Anterior cingulate cortex (tissue), 58 donors: ENCODE measurements at regions not wholly inside any gene's neighbourhood (a gene's known extent, or its start where the extent isn't known, plus 50 kb on each side); places are given as distances from the start of the nearest gene placed in this dataset.
A peak's percentile ranks its signal among the peaks of the same experiment; 100 is the strongest.
"Not testable (repeated sequence)": the region's sequence is repeated elsewhere in the genome, so short reads cannot be mapped to it uniquely, and the experiment has no call there.

Experiments
- DNase-seq, 58 donors: peaks; one replicate each; lab custom pipeline; 2025; lab: John Stamatoyannopoulos, UW

DNA sequence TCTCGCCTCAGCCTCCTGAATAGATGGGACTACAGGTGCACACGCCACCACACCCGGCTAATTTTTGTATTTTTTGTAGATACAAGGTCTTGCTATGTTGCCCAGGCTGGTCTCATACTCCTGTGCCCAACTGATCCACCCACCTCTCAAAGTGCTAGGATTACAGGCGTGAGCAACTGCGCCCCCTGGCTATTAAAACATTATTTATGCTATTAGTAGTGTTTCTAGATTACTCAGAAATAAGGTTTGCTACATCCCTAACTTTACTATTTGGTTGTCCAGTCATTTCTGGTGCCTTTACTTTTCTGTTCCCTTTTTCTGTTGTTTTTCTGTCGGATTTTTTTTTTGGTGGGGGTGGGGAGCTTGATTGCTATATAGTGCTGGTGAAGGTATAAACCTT is 393.6 kb upstream of the TPM1 start:
- DNase-seq: no peak

GRCh38 chr15:62649793-62650420 is 392.6 kb upstream of the TPM1 start:
- peak in 31 of 58 donors; percentile 3 to 65 (median 20) for DNase-seq

DNA sequence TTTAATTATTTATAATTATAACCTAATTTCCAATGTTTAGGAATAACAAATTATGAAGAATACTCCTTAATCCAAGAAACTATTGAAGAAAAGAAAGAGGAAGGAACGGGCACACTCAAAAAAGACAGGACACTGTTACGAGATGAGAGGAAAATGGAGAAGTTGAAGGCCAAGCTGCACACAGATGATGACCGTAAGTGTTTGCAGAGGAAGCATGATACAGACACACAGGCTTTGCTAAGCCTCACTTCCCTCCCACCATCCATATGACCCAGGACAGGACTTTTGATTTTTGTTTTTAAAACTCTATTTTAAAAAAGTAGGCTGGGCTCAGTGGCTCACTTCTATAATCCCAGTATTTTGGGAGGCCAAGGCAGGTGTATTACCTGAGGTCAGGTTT is 389.4 kb upstream of the TPM1 start:
- peak in 1 of 58 donors; percentile 4 for DNase-seq

DNA sequence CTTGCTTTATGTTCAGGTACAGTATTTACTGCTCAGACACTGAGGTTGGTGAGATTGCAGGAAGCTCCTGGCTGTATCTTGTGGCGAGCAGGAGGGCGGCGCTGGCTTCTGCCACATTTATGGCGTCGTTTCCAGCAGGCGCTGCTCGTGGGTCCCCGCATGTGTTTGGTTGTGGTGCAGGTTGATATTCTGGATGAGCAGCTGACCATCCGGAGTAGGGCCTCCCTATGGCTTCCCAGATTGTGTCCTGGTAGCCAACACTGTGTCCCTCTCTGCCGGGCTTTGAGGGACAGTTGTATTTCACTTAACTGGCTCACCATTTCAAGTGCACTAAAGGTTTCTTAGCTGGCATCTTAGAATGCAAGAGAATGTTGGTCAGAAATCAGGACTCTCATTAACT is 386.5 kb upstream of the TPM1 start:
- no peak for DNase-seq

DNA sequence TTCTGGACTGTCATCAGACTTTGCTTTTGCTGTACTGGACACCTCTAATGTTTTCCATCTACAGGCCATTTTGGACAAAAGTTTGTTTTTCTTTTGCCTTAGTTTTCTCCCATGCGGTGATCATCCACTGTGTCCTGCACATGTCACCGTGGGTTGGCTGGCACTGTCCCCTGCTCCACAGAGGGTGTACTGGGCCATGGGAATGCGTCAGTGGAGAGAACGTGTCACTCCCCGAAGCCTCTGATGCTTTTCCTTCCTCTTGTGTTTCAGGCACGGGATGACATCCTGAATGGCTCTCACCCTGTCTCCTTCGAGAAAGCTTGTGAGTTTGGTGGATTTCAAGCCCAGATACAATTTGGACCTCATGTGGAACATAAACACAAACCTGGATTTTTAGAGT is 385.0 kb upstream of the TPM1 start:
- not testable (repeated sequence) for DNase-seq

- DNase-seq: peak in 12 of 58 donors; percentile 1 to 34 (median 10)
Observed at GRCh38 chr15:62658498-62658897, 384.0 kb upstream of the TPM1 start.

DNA sequence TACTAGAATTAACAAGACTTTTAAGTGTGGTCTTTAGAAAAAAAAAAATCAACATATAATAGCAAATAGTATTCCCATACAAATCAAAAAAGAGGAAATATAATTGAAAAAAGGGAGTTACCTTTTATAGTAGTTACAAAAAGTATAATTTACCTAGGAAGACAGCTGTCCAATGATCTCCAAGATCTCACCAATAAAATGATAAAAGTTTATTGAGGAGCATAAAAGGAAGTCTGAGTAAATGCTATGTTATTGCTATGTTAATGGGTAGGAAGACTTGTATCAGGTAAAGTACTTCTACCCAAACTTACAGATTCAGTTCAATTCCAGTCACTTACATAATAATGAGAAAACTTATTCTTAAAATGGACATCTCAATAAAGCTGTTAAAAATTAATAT is 379.0 kb upstream of the TPM1 start:
- DNase-seq: no peak

DNA sequence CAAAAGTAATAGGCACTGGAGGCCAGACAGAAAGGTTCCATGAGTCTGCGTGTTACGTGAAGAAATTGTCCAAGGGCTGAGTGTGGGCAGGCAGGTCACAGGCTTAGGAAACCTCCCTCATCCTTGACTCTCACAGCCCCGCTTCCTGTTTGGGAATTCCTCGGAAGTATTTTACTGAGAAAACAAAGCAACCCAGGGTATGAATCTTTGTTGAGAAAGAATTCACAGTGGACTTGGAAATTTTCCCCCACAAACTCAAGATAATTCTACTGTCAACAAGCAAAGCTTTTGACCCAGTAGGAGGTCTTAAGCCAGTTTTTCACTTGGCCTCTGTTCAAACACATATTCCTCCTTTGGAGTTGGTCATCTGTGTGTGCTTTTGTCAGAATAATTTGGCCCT is 377.1 kb upstream of the TPM1 start:
- DNase-seq: no peak

DNA sequence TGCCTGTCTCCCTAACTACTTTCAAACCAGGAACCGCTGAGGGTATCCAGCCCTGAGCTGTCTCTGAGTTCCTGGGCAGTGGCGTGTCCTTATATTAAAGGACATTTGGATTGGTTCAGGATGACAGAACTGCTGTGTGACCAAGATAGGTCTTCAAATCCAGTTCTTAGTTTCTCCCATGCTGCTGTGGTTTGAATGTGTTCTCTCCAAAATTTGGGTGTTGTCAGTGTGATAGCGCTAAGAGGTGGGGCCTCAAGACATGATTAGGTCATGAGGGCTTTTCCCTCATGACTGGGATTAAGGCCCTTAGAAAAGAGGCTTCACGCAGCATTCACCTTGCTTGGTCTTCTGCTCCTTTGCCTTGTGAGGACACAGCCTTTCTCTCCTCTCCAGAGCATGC is 376.5 kb upstream of the TPM1 start:
- DNase-seq: no peak

- DNase-seq: no peak
Observed at GRCh38 chr15:62672268-62672667, 370.3 kb upstream of the TPM1 start.

DNA sequence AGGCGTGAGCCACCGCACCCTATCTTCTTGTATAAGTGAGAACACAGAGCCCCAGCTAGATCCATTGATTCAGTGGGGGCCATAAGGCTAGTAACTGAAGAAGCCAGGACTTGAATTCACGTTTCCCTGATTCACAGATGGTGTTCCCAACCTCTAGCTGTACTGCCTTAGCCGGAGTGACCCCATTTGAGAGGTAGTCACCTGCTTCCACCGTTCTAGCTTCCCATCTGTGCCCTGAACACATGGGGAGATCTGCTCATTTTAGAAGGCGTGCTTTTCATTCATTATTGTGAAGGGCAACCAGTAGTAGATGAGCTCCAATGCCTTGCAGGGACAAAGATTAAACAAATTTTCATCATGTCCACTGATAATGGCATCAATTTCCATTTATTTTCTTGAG is 365.7 kb upstream of the TPM1 start:
- DNase-seq: no peak

GRCh38 chr15:62681939-62682896 is 360.3 kb upstream of the TPM1 start:
- DNase-seq: no peak

DNA sequence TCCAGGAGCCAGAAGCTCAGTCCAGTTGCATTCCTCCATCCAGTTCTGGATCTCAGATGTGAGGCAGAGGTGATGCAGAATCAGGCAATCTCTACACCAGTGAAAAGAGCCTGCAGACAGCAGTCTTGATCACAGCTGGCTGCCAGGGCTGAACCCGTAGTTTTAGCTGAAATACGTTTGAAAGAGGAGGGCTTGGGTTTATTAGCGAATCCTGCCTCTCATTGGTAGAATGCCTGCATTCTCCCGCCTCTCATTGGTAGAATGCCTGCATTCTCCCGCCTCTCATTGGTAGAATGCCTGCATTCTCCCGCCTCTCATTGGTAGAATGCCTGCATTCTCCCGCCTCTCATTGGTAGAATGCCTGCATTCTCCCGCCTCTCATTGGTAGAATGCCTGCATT is 359.4 kb upstream of the TPM1 start:
- not testable (repeated sequence) for DNase-seq

DNA sequence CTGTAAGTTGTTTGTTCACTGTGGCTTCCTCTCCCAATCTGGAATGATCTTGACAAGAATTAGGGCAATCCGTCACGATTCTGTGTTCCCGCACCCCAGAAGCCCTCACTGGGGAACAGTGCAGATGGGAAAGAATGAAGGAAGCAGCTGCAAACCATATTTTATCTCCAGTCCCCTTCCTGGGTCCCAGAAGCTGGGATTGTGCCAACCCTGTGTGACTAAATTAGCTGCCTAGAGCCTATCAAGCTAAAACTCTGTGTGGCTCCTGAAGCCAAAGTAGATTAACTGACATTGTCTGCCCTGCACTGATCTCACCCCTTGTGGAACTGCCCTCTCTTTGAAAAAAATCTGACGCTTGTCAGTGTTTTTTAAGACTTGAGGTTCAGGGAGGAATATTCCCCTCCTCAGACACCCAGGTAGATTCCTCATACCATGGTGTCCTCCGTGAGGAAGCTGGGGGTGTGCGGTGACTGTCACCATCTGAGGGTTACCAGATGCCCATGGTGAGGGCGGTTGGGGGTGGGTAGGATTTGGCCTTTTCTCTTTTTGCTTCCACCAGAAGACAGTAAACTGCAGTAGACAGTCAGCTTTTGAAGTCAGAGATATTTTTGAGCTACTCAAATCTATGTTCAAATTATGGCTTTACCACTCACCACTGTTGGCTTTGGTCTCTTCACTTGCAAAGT is 358.3 kb upstream of the TPM1 start:
- peak in 5 of 58 donors; percentile 2 to 16 (median 12) for DNase-seq

GRCh38 chr15:62691008-62691407 is 351.5 kb upstream of the TPM1 start:
- no peak for DNase-seq

GRCh38 chr15:62697636-62698035 is 344.9 kb upstream of the TPM1 start:
- DNase-seq: no peak

DNA sequence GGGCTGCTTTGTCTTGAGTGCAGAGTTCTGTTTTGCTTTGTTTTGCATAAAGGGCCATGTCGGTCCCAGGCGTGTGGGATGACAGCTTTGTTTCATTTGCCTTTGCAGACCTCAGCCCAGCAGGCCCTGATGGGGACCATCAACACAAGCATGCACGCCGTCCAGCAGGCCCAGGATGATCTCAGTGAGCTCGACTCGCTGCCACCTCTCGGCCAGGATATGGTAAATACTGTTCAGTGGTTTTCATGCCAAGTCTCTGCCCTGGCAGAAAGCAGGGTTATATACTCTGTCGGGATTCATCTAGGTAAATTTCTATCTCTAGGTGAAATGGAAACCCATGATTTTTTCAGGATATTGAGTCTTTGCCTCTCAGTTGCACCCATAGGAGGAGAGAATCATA is 343.9 kb upstream of the TPM1 start:
- DNase-seq: no peak

DNA sequence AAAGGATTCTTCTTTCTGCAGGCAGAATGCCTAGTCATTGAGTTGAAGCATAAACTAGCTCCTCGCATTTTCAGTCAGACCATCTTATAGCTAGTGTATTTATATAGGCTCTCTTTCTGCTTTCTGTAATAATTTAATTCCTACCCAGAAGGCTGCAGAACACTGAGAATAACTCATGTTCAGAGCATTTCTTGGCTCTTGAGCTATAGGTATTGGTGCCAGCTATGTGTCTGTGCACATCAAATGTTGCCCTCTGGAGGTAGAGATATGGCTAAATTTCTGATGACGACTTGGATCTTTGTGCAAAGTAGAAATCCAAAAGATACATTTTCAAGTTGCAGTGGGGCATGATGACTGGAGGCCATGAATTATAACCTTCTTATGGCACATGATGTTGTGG is 336.2 kb upstream of the TPM1 start:
- DNase-seq: no peak

GRCh38 chr15:62708470-62708869 is 334.1 kb upstream of the TPM1 start:
- DNase-seq: no peak

GRCh38 chr15:62709261-62709660 is 333.3 kb upstream of the TPM1 start:
- DNase-seq: no peak
